B cell (primary cell): ENCODE measurements at regions not wholly inside any gene's neighbourhood (a gene's known extent, or its start where the extent isn't known, plus 50 kb on each side); places are given as distances from the start of the nearest gene placed in this dataset.

Experiments used
- ATAC-seq: fragments of 200-7000 bp; cut with Tn5 transposase; one replicate; pipeline ENCODE4 v1.10.0; 2021; ENCODE audit warnings: low read depth, mild to moderate bottlenecking, moderate number of reproducible peaks, moderate library complexity
- CTCF ChIA-PET: fragments of 350-600 bp; sonication (Branson Sonifier 250); formaldehyde crosslinking; loops from one replicate; lab custom pipeline; 2021; ENCODE audit warnings: antibody characterized with exemption, inconsistent platforms; lab: Charles Lee
- POLR2A ChIA-PET: fragments of 350-600 bp; sonication (Branson Sonifier 250); formaldehyde crosslinking; loops from one replicate; lab custom pipeline; 2021; ENCODE audit warnings: antibody characterized with exemption; lab: Charles Lee
- DNase-seq: peaks from one replicate; pipeline ENCODE4 v3.0.0; 2013
- H2AFZ ChIP-seq: 2 replicates; pipeline ENCODE4 v1.6.1; 2012; ENCODE audit warnings: mild to moderate bottlenecking, low read depth, low read length; ENCODE audit not compliant: insufficient read depth, poor library complexity, severe bottlenecking
- H3K27ac ChIP-seq, 2 donors: 1 replicate in 1 of 2; 2 replicates in 1 of 2; pipeline ENCODE4 v1.5.1; 2012 to 2013; ENCODE audit warnings: low read length in 2 of 2, mild to moderate bottlenecking in 2 of 2, moderate library complexity in 1 of 2
- H3K27me3 ChIP-seq, 4 experiments: fragments of 200-600 bp in 1 of 4; sonication (generic) in 1 of 4; replicated peaks in 1 of 4; 1 replicate in 2 of 4; 2 replicates in 2 of 4; pipeline versions ENCODE4 v1.6.1 to v1.7.0; 2013 to 2016; ENCODE audit warnings: low read length in 3 of 4, mild to moderate bottlenecking in 2 of 4, mixed read lengths in 1 of 4, moderate library complexity in 1 of 4; ENCODE audit not compliant: insufficient read depth in 4 of 4, control insufficient read depth in 3 of 4; ENCODE audit errors: control extremely low read depth in 1 of 4
- H3K36me3 ChIP-seq, 2 experiments: replicated peaks in 1 of 2; 1 replicate in 1 of 2; 2 replicates in 1 of 2; pipeline versions ENCODE4 v1.6.1 to v1.7.1; 2013; ENCODE audit warnings: low read length in 1 of 2; ENCODE audit not compliant: insufficient read depth in 2 of 2, control insufficient read depth in 1 of 2; ENCODE audit errors: control extremely low read depth in 1 of 2, extremely low read depth in 1 of 2
- H3K4me1 ChIP-seq, 2 donors: fragments of 200-600 bp in 1 of 2; sonication (generic) in 1 of 2; 1 replicate in 1 of 2; 2 replicates in 1 of 2; pipeline versions ENCODE4 v1.5.1 to v1.6.1; 2013 to 2017; ENCODE audit warnings: low read length in 2 of 2; ENCODE audit not compliant: control insufficient read depth in 2 of 2, insufficient read depth in 2 of 2
- H3K4me2 ChIP-seq: replicated peaks from 2 replicates; pipeline ENCODE3; 2012; ENCODE audit warnings: mild to moderate bottlenecking, low read depth, low read length; ENCODE audit not compliant: poor library complexity, severe bottlenecking
- H3K4me3 ChIP-seq, 5 experiments: fragments of 200-600 bp in 1 of 5; sonication (generic) in 1 of 5; 1 replicate in 3 of 5; 2 replicates in 2 of 5; pipeline versions ENCODE4 v1.5.1 to v1.7.0; 2011 to 2016; ENCODE audit warnings: low read length in 4 of 5, mild to moderate bottlenecking in 4 of 5, low read depth in 2 of 5, control low read depth in 1 of 5, moderate library complexity in 1 of 5; ENCODE audit not compliant: insufficient read depth in 1 of 5; ENCODE audit errors: control extremely low read depth in 1 of 5, extremely low read depth in 1 of 5
- H3K79me2 ChIP-seq: fragments of 200-600 bp; sonication (generic); one replicate; pipeline ENCODE4 v1.6.0; 2016; ENCODE audit warnings: low read length; ENCODE audit not compliant: control insufficient read depth, insufficient read depth
- H3K9ac ChIP-seq: fragments of 200-600 bp; sonication (generic); 2 replicates; pipeline ENCODE4 v1.6.1; 2017; ENCODE audit warnings: mild to moderate bottlenecking, low read length, moderate library complexity
- H3K9me3 ChIP-seq, 3 donors: one replicate each; pipeline versions ENCODE4 v1.6.1 to v1.7.1; 2013; ENCODE audit warnings: low read length in 2 of 3; ENCODE audit not compliant: control insufficient read depth in 2 of 3, insufficient read depth in 1 of 3; ENCODE audit errors: control extremely low read depth in 1 of 3
- H4K20me1 ChIP-seq: 2 replicates; pipeline ENCODE4 v1.6.0; 2012; ENCODE audit warnings: mild to moderate bottlenecking, low read length; ENCODE audit not compliant: insufficient read depth, control insufficient read depth, poor library complexity, severe bottlenecking
- H3K27ac Mint-ChIP-seq: one replicate; pipeline ENCODE4 v1.8.0; 2021; ENCODE audit warnings: mixed read lengths
- H3K27me3 Mint-ChIP-seq: one replicate; pipeline ENCODE4 v1.8.0; 2021; ENCODE audit warnings: mixed read lengths
- H3K4me1 Mint-ChIP-seq: one replicate; pipeline ENCODE4 v1.8.0; 2021; ENCODE audit warnings: mixed read lengths
- H3K4me3 Mint-ChIP-seq: one replicate; pipeline ENCODE4 v1.8.0; 2021; ENCODE audit warnings: mixed read lengths
- H3K9me3 Mint-ChIP-seq: one replicate; pipeline ENCODE4 v1.8.0; 2022; ENCODE audit warnings: mixed read lengths; ENCODE audit not compliant: insufficient read depth
- EZH2 ChIP-seq: IDR thresholded peaks from 2 replicates; pipeline ENCODE4 v1.6.1; 2012; ENCODE audit warnings: borderline replicate concordance, low read depth, mild to moderate bottlenecking, moderate library complexity, low read length; ENCODE audit not compliant: insufficient read depth, poor library complexity, severe bottlenecking
- WGBS: methylation state at CpG from one replicate; pipeline ENCODE4 v1.1.5; 2013; ENCODE audit warnings: missing lambda C conversion rate; ENCODE audit not compliant: insufficient coverage; 5-methylcytosine and 5-hydroxymethylcytosine counted together
- intact Hi-C: fragments of 100-400 bp; cut with micrococcal nuclease; formaldehyde crosslinking; loops from one replicate; pipeline ENCODE4 v1.10.0; 2022
- TF ChIP-seq, protein P1 (sequence below): fragments of 200-600 bp; IDR thresholded peaks from one replicate; pipeline ENCODE4 v1.8.0; 2022; ENCODE audit warnings: antibody characterized with exemption, mild to moderate bottlenecking

DNA sequence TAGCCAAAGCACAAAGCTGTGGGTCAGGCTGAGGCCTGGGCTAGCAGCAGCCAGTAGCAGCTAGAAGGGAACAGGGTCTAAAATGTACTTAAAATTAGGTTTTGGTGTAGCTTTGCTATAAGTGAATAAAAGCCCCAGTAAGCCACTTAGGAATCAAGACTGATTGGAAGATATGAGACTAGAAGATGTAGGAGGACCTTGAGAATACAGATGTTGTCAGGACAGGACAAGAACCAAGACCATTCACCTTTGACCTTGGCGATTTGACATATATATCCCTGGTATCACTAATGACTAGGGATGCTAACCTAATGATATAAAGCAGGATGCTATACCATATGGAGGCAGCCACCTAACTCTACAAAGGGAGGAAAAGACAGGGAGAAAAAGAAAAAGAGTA lies 238.1 kb downstream of the FBXO8 start:
- H3K4me1 Mint-ChIP-seq = no peaks in the 10 kb centered on the region
- H4K20me1 ChIP-seq = no peaks in the 10 kb centered on the region
- no peaks in the 10 kb centered on the region for H3K4me1 ChIP-seq
- WGBS = no CpG with 5 or more reads among the region's 1 CpG
- no peak overlapping the region for H3K4me3 Mint-ChIP-seq
- intact Hi-C loops = no loop called here
- H3K4me3 ChIP-seq = no peak overlapping the region
- no peak overlapping the region for H2AFZ ChIP-seq
- no peak overlapping the region for H3K27ac ChIP-seq
- H3K27ac Mint-ChIP-seq = no peak overlapping the region
- ChIA-PET POLR2A (no interaction called here), CTCF (no interaction called here)
- H3K9me3 Mint-ChIP-seq = peaks cover 7% of the 10 kb centered on the region
- DNase-seq (no peak), ATAC-seq (no peak)
- no peaks in the 10 kb centered on the region for H3K27me3 ChIP-seq
- H3K27me3 Mint-ChIP-seq = no peaks in the 10 kb centered on the region
- H3K9ac ChIP-seq = no peak overlapping the region
- H3K9me3 ChIP-seq = no peaks in the 10 kb centered on the region
- no peak for TF ChIP-seq EZH2
- TF ChIP-seq, protein P1, sequence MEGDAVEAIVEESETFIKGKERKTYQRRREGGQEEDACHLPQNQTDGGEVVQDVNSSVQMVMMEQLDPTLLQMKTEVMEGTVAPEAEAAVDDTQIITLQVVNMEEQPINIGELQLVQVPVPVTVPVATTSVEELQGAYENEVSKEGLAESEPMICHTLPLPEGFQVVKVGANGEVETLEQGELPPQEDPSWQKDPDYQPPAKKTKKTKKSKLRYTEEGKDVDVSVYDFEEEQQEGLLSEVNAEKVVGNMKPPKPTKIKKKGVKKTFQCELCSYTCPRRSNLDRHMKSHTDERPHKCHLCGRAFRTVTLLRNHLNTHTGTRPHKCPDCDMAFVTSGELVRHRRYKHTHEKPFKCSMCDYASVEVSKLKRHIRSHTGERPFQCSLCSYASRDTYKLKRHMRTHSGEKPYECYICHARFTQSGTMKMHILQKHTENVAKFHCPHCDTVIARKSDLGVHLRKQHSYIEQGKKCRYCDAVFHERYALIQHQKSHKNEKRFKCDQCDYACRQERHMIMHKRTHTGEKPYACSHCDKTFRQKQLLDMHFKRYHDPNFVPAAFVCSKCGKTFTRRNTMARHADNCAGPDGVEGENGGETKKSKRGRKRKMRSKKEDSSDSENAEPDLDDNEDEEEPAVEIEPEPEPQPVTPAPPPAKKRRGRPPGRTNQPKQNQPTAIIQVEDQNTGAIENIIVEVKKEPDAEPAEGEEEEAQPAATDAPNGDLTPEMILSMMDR = no peak
- H3K4me2 ChIP-seq = no peak overlapping the region
- no peaks in the 10 kb centered on the region for H3K36me3 ChIP-seq
- no peaks in the 10 kb centered on the region for H3K79me2 ChIP-seq

DNA sequence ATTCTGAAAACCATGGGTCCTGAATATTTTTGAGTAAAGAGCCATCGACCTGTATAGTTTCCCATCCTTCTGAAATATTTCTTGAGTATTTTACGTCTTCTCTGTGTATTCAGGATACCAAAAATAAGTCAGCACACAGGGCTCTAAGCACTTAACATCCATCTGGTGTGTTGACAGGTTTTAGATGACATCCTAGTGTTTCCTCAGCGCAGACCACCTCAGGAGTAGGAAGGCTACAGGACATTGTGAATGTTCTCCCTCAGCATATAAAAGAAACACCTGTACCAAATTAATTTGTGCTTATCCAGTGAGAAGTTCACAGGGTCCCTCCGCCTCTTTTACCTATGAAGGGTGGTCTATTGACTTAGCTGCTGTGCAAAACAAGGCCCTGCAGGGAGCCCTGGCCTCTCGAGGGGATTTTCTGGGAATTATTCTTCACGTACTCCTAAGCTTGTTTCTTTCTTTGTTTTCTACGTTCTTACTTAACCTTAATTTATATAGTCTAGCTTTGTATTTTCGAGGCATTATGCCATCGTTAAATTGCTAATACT lies 241.8 kb downstream of the FBXO8 start:
- intact Hi-C loops = no loop called here
- Histone ChIP-seq H3K9me3 (no peaks in the 10 kb centered on the region), H3K4me1 (no peaks in the 10 kb centered on the region), H3K27me3 (no peaks in the 10 kb centered on the region), H3K36me3 (no peaks in the 10 kb centered on the region), H2AFZ (no peak overlapping the region), H3K27ac (no peak overlapping the region), H3K79me2 (no peaks in the 10 kb centered on the region), H3K9ac (no peak overlapping the region), H3K4me2 (no peak overlapping the region), H3K4me3 (no peak overlapping the region), H4K20me1 (no peaks in the 10 kb centered on the region)
- ATAC-seq (no peak), DNase-seq (no peak)
- WGBS = no CpG with 5 or more reads among the region's 9 CpGs
- no peak overlapping the region for H3K4me3 Mint-ChIP-seq
- POLR2A ChIA-PET = no interaction called here
- peaks cover 7% of the 10 kb centered on the region for H3K9me3 Mint-ChIP-seq
- CTCF ChIA-PET = no interaction called here
- TF ChIP-seq, protein P1 = no peak
- no peak for TF ChIP-seq EZH2
- no peaks in the 10 kb centered on the region for H3K4me1 Mint-ChIP-seq
- H3K27ac Mint-ChIP-seq = no peak overlapping the region
- H3K27me3 Mint-ChIP-seq = no peaks in the 10 kb centered on the region
